Liver (tissue), 7 donors: ENCODE measurements at regions not wholly inside any gene's neighbourhood (a gene's known extent, or its start where the extent isn't known, plus 50 kb on each side); places are given as distances from the start of the nearest gene placed in this dataset.

Experiments
- DNase-seq: peaks from one replicate; pipeline ENCODE4 v3.0.0-alpha.2; 2017; ENCODE audit warnings: low spot score
- H3K27ac ChIP-seq, 2 donors: one replicate each; pipeline ENCODE4 v1.7.0; 2013; ENCODE audit warnings: inconsistent platforms in 2 of 2, low read length in 2 of 2, control low read depth in 1 of 2, low read depth in 1 of 2, mild to moderate bottlenecking in 1 of 2
- H3K27me3 ChIP-seq, 4 donors: one replicate each; pipeline versions ENCODE4 v1.6.1 to v1.7.0; 2013; ENCODE audit warnings: low read length in 3 of 4, inconsistent platforms in 1 of 4, mild to moderate bottlenecking in 1 of 4, moderate library complexity in 1 of 4; ENCODE audit not compliant: control insufficient read depth in 4 of 4, insufficient read depth in 4 of 4
- H3K36me3 ChIP-seq, 4 donors: one replicate each; pipeline versions ENCODE4 v1.6.1 to v1.7.0; 2013; ENCODE audit warnings: low read length in 3 of 4, mild to moderate bottlenecking in 3 of 4, low read depth in 1 of 4, moderate library complexity in 1 of 4; ENCODE audit not compliant: control insufficient read depth in 4 of 4, insufficient read depth in 3 of 4
- H3K4me1 ChIP-seq, 4 donors: one replicate each; pipeline versions ENCODE4 v1.6.1 to v1.7.0; 2013; ENCODE audit warnings: low read length in 3 of 4, mild to moderate bottlenecking in 3 of 4, moderate library complexity in 1 of 4; ENCODE audit not compliant: control insufficient read depth in 4 of 4, insufficient read depth in 4 of 4
- H3K4me3 ChIP-seq, 3 donors: one replicate each; pipeline versions ENCODE4 v1.6.1 to v1.7.0; 2013; ENCODE audit warnings: low read length in 3 of 3, control low read depth in 1 of 3, low read depth in 1 of 3, mild to moderate bottlenecking in 1 of 3
- H3K9ac ChIP-seq, 2 donors: one replicate each; pipeline ENCODE4 v1.7.0; 2013; ENCODE audit warnings: low read length in 2 of 2, mild to moderate bottlenecking in 2 of 2, moderate library complexity in 2 of 2, control low read depth in 1 of 2, low read depth in 1 of 2
- H3K9me3 ChIP-seq, 4 donors: one replicate each; pipeline versions ENCODE4 v1.6.1 to v1.7.0; 2013; ENCODE audit warnings: low read length in 3 of 4; ENCODE audit not compliant: control insufficient read depth in 4 of 4
- EGR1 ChIP-seq, 2 donors: IDR thresholded peaks; 2 replicates each; pipeline ENCODE4 v1.6.1; 2016 to 2018; ENCODE audit warnings: antibody characterized with exemption in 2 of 2, low read depth in 2 of 2
- FOXA1 ChIP-seq: IDR thresholded peaks from 2 replicates; pipeline ENCODE4 v1.6.1; 2016; ENCODE audit warnings: antibody characterized with exemption
- FOXA2 ChIP-seq: IDR thresholded peaks from 2 replicates; pipeline ENCODE4 v1.6.1; 2016; ENCODE audit warnings: antibody characterized with exemption
- GABPA ChIP-seq, 2 donors: IDR thresholded peaks in 1 of 2; conservative IDR thresholded peaks in 1 of 2; 2 replicates each; pipeline ENCODE4 v1.6.1; 2016; ENCODE audit warnings: antibody characterized with exemption in 2 of 2, mild to moderate bottlenecking in 1 of 2, moderate library complexity in 1 of 2
- HNF4A ChIP-seq, 2 donors: conservative IDR thresholded peaks; 2 replicates each; pipeline ENCODE4 v1.6.1; 2016; ENCODE audit warnings: antibody characterized with exemption in 2 of 2, mild to moderate bottlenecking in 2 of 2
- HNF4G ChIP-seq: IDR thresholded peaks from 2 replicates; pipeline ENCODE4 v1.6.1; 2016; ENCODE audit warnings: antibody characterized with exemption
- JUND ChIP-seq, 2 donors: IDR thresholded peaks; 2 replicates each; pipeline ENCODE4 v1.6.1; 2016; ENCODE audit warnings: antibody characterized with exemption in 2 of 2
- MAX ChIP-seq: IDR thresholded peaks from 2 replicates; pipeline ENCODE4 v1.6.1; 2016; ENCODE audit warnings: antibody characterized with exemption
- RAD21 ChIP-seq, 2 donors: IDR thresholded peaks; 2 replicates each; pipeline ENCODE4 v1.6.1; 2016; ENCODE audit warnings: antibody characterized with exemption in 2 of 2, mild to moderate bottlenecking in 2 of 2
- REST ChIP-seq: IDR thresholded peaks from 2 replicates; pipeline ENCODE4 v1.6.1; 2016; ENCODE audit warnings: antibody characterized with exemption, mild to moderate bottlenecking
- RXRA ChIP-seq, 2 donors: IDR thresholded peaks; 2 replicates each; pipeline ENCODE4 v1.6.1; 2017 to 2018; ENCODE audit warnings: antibody characterized with exemption in 2 of 2, mild to moderate bottlenecking in 1 of 2
- SP1 ChIP-seq: IDR thresholded peaks from 2 replicates; pipeline ENCODE4 v1.6.1; 2018; ENCODE audit warnings: antibody characterized with exemption, mild to moderate bottlenecking
- TAF1 ChIP-seq: conservative IDR thresholded peaks from 2 replicates; pipeline ENCODE4 v1.6.1; 2016; ENCODE audit warnings: antibody characterized with exemption, mild to moderate bottlenecking
- YY1 ChIP-seq: IDR thresholded peaks from 2 replicates; pipeline ENCODE4 v1.6.1; 2016; ENCODE audit warnings: antibody characterized with exemption, mild to moderate bottlenecking
- ZBTB33 ChIP-seq: IDR thresholded peaks from 2 replicates; pipeline ENCODE4 v1.6.1; 2016; ENCODE audit warnings: antibody characterized with exemption
- WGBS: extraction: QIAGEN DNeasy Blood & Tissue Kit; methylation state at CpG from one replicate; pipeline ENCODE4 v1.1.7; 2013; 5-methylcytosine and 5-hydroxymethylcytosine counted together
- donor health status: healthy.
- donor health status: healthy.
- donor health status: healthy.
- donor health status: healthy.

DNA sequence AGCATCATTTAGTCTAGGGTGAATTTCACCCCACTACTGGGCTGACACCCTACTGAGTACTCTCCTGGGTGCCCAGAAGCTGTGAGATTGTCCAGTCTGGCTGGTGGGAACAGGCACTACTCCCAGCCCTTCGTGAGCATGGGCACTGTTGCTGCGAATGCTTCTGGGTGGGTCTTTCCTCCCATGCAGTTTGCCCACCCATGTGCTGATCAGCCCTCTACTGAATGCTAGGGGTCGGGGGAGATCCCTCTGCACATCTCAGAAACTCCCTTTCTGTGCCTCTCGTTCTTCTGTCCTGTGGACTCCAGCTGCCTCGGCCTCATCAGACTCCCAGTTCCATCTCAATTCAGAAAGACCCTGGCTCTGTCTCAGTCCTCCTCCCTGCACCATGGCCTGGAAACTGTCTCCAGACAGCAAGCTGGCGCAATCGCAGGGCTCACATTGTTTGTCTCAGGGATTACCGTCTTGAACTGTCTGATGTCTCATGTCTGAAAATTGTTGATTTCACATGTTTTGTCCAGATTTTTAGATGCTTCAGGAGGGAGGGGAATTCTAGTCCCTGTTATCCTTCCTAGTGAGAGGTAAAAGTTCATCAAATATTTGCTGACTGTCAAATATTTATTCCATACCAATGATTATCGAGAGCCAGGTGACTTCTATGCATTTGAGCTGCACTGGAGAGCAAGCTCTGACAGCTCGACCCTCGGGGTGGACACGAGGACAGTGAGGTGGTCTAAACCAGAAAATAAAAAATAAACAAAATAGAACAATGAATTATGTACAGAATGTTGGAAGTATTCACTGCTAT is 316.6 kb upstream of the RTL1 start:
- Histone ChIP-seq H3K27ac (no peak overlapping the region), H3K27me3 (no peaks in the 10 kb centered on the region), H3K4me1 (peaks cover 4 to 13% (median 9%) of the 10 kb centered on the region in 4 donors), H3K4me3 (no peak overlapping the region), H3K36me3 (no peaks in the 10 kb centered on the region), H3K9me3 (no peaks in the 10 kb centered on the region), H3K9ac (no peak overlapping the region)
- WGBS: 71% methylated on average over 12 of the region's 12 CpGs
- TF ChIP-seq HNF4G (no peak), TAF1 (no peak), SP1 (no peak), FOXA2 (no peak), GABPA (IDR thresholded peaks at IDR 0.05 in 1 of 2, conservative IDR thresholded peaks at IDR 0.05 in 1 of 2) (no peak), RXRA (IDR thresholded peaks at IDR 0.05) (no peak), JUND (IDR thresholded peaks at IDR 0.05) (no peak), YY1 (no peak), REST (no peak), EGR1 (IDR thresholded peaks at IDR 0.05; ENCODE audit: low read depth in 2 of 2) (no peak), MAX (no peak), HNF4A (conservative IDR thresholded peaks at IDR 0.05) (no peak), ZBTB33 (no peak), RAD21 (IDR thresholded peaks at IDR 0.05) (no peak)
- peak; percentile 27 for DNase-seq

GRCh38 chr14:101220921-101221510 is 317.5 kb upstream of the RTL1 start:
- no peaks in the 10 kb centered on the region for H3K27me3 ChIP-seq
- TF ChIP-seq ZBTB33 (no peak), HNF4A (conservative IDR thresholded peaks at IDR 0.05) (no peak), SP1 (no peak), FOXA2 (no peak), RXRA (IDR thresholded peaks at IDR 0.05) (no peak), FOXA1 (no peak), GABPA (IDR thresholded peaks at IDR 0.05 in 1 of 2, conservative IDR thresholded peaks at IDR 0.05 in 1 of 2) (no peak)
- H3K4me3 ChIP-seq: no peak overlapping the region
- DNase-seq: no peak
- H3K4me1 ChIP-seq: peaks cover 4 to 16% (median 11%) of the 10 kb centered on the region in 4 donors
- no peak overlapping the region for H3K27ac ChIP-seq
- H3K36me3 ChIP-seq: no peaks in the 10 kb centered on the region
- WGBS: 90% methylated on average over 16 of the region's 16 CpGs
- H3K9ac ChIP-seq: no peak overlapping the region
- H3K9me3 ChIP-seq: no peaks in the 10 kb centered on the region
